ENCODE measurements at regions not wholly inside any gene's neighbourhood (a gene's known extent, or its start where the extent isn't known, plus 50 kb on each side); places are given as distances from the start of the nearest gene placed in this dataset.

GRCh38 chr14:100381395-100382105 is 58.4 kb downstream of the SLC25A47 start:
- TF ChIP-seq ZNF219 (CRISPR knock-in tag; IDR thresholded peaks at IDR 0.05; ENCODE audit: borderline replicate concordance) (no peak), TP53 (CRISPR knock-in tag; IDR thresholded peaks at IDR 0.05) (no peak), MYBL2 (CRISPR knock-in tag; IDR thresholded peaks at IDR 0.05) (no peak), OVOL2 (CRISPR knock-in tag; IDR thresholded peaks at IDR 0.05; ENCODE audit: borderline replicate concordance) (no peak), E2F5 (CRISPR knock-in tag; IDR thresholded peaks at IDR 0.05) (no peak)
- ChIA-PET POLR2A (no interaction called here), CTCF (interaction anchor here (1.0 to 6.0 kb wide), 4 partner anchors 10 to 272 kb away, joined by 3 to 83 read pairs (median 20); no protein-coding TSS in a partner anchor)
- DNase-seq (ENCODE audit: low spot score) (no peak), ATAC-seq (no peak)
- Mint-ChIP-seq H3K4me3 (no peak overlapping the region), H3K27me3 (ENCODE audit: low read depth) (no peaks in the 10 kb centered on the region), H3K4me1 (peaks cover 46% of the 10 kb centered on the region), H3K36me3 (no peaks in the 10 kb centered on the region), H3K9me3 (no peaks in the 10 kb centered on the region), H3K27ac (no peak overlapping the region; the same call in 1 of the 2 replicates)

- Mint-ChIP-seq H3K9me3 (no peaks in the 10 kb centered on the region), H3K27me3 (ENCODE audit: low read depth) (no peaks in the 10 kb centered on the region), H3K36me3 (no peaks in the 10 kb centered on the region), H3K4me3 (no peak overlapping the region), H3K27ac (no peak overlapping the region), H3K4me1 (peaks cover 40% of the 10 kb centered on the region)
- TF ChIP-seq GTF2I (CRISPR knock-in tag; conservative IDR thresholded peaks at IDR 0.05) (no peak), SMAD3 (CRISPR knock-in tag; IDR thresholded peaks at IDR 0.05; ENCODE audit: borderline replicate concordance) (no peak), ZNF121 (CRISPR knock-in tag; IDR thresholded peaks at IDR 0.05) (no peak), CREB1 (CRISPR knock-in tag; IDR thresholded peaks at IDR 0.05) (no peak), MYBL2 (CRISPR knock-in tag; IDR thresholded peaks at IDR 0.05) (no peak), HMGA2 (CRISPR knock-in tag; IDR thresholded peaks at IDR 0.05) (no peak), SP1 (CRISPR knock-in tag; conservative IDR thresholded peaks at IDR 0.05) (no peak), ZBTB21 (CRISPR knock-in tag; IDR thresholded peaks at IDR 0.05; ENCODE audit: borderline replicate concordance) (no peak), NFATC4 (CRISPR knock-in tag; IDR thresholded peaks at IDR 0.05) (no peak), AFF4 (CRISPR knock-in tag; IDR thresholded peaks at IDR 0.05; ENCODE audit: borderline replicate concordance) (no peak), USF1 (CRISPR knock-in tag; IDR thresholded peaks at IDR 0.05) (no peak), NFYB (CRISPR knock-in tag; conservative IDR thresholded peaks at IDR 0.05; ENCODE audit: low read depth) (no peak), ZNF232 (CRISPR knock-in tag; IDR thresholded peaks at IDR 0.05) (no peak), PRDM15 (CRISPR knock-in tag; IDR thresholded peaks at IDR 0.05) (no peak), ATF3 (CRISPR knock-in tag; conservative IDR thresholded peaks at IDR 0.05) (no peak), ERG (CRISPR knock-in tag; IDR thresholded peaks at IDR 0.05) (no peak), ZNF671 (CRISPR knock-in tag; IDR thresholded peaks at IDR 0.05) (no peak), ZSCAN18 (CRISPR knock-in tag; IDR thresholded peaks at IDR 0.05) (no peak), NFE2L1 (CRISPR knock-in tag; IDR thresholded peaks at IDR 0.05) (no peak), OVOL2 (CRISPR knock-in tag; IDR thresholded peaks at IDR 0.05; ENCODE audit: borderline replicate concordance) (no peak)
- no peak for ATAC-seq
- DNase-seq (ENCODE audit: low spot score) = no peak
- POLR2A ChIA-PET = no interaction called here
- CTCF ChIA-PET = interaction anchor here (0.9 to 6.0 kb wide), 8 partner anchors 9 to 263 kb away, joined by 3 to 83 read pairs (median 20); no protein-coding TSS in a partner anchor
These were observed 58.9 kb downstream of the SLC25A47 start for GRCh38 chr14:100382106-100382455.
